HEK293 (cell line): ENCODE measurements at regions not wholly inside any gene's neighbourhood (a gene's known extent, or its start where the extent isn't known, plus 50 kb on each side); places are given as distances from the start of the nearest gene placed in this dataset.

ENCODE experiments used
- CTCF ChIA-PET: fragments of 350-600 bp; formaldehyde crosslinking; extraction: SDS; loops from one replicate; lab custom pipeline; 2021; ENCODE audit warnings: antibody characterized with exemption; lab: Yijun Ruan, JAX
- POLR2A ChIA-PET: fragments of 300-600 bp; formaldehyde crosslinking; extraction: SDS; loops from one replicate; lab custom pipeline; 2020; ENCODE audit warnings: antibody characterized with exemption, inconsistent platforms; lab: Yijun Ruan, JAX
- H3K27ac ChIP-seq: fragments of 200-500 bp; sonication (Bioruptor generic); 2 replicates; pipeline ENCODE4 v1.5.1; 2014; ENCODE audit warnings: low read depth, low read length, control low read depth, inconsistent platforms; ENCODE audit errors: extremely low read depth
- H3K36me3 ChIP-seq, 2 experiments: fragments of 200-500 bp in 1 of 2; sonication (Bioruptor generic) in 1 of 2; 1 replicate in 1 of 2; 2 replicates in 1 of 2; pipeline ENCODE4 v1.5.1; 2014 to 2017; ENCODE audit warnings: inconsistent platforms in 2 of 2, low read length in 2 of 2; ENCODE audit not compliant: control insufficient read depth in 2 of 2, insufficient read depth in 1 of 2
- H3K4me1 ChIP-seq: fragments of 200-500 bp; sonication (Bioruptor generic); 2 replicates; pipeline ENCODE4 v1.5.1; 2014; ENCODE audit warnings: mild to moderate bottlenecking, low read length, inconsistent platforms; ENCODE audit not compliant: control insufficient read depth, insufficient read depth
- H3K4me3 ChIP-seq: 2 replicates; pipeline ENCODE4 v1.5.1; 2011; ENCODE audit warnings: low read depth, mild to moderate bottlenecking, control low read depth, low read length, moderate library complexity
- H3K9me3 ChIP-seq: fragments of 200-500 bp; sonication (Bioruptor generic); 2 replicates; pipeline ENCODE4 v1.5.1; 2014; ENCODE audit warnings: low read depth, low read length, inconsistent platforms; ENCODE audit not compliant: control insufficient read depth, insufficient read depth
- GLIS1 ChIP-seq: fragments of 450-650 bp; formaldehyde crosslinking; IDR thresholded peaks from 2 replicates; pipeline ENCODE4 v1.5.1; 2016; ENCODE audit warnings: missing biosample characterization, missing genetic modification characterization
- SP3 ChIP-seq: fragments of 450-650 bp; formaldehyde crosslinking; IDR thresholded peaks from 2 replicates; pipeline ENCODE4 v1.5.1; 2016; ENCODE audit warnings: missing biosample characterization, missing genetic modification characterization
- ZBTB11 ChIP-seq: fragments of 450-650 bp; formaldehyde crosslinking; conservative IDR thresholded peaks from 2 replicates; pipeline ENCODE4 v1.5.1; 2016; ENCODE audit warnings: low read depth, missing biosample characterization, missing genetic modification characterization
- ZFP3 ChIP-seq: fragments of 450-650 bp; formaldehyde crosslinking; IDR thresholded peaks from 2 replicates; pipeline ENCODE4 v1.5.1; 2016; ENCODE audit warnings: low read depth, missing biosample characterization, missing genetic modification characterization
- ZNF169 ChIP-seq: fragments of 450-650 bp; formaldehyde crosslinking; IDR thresholded peaks from 2 replicates; pipeline ENCODE4 v1.5.1; 2016; ENCODE audit warnings: missing biosample characterization, missing genetic modification characterization
- ZNF175 ChIP-seq: fragments of 450-650 bp; formaldehyde crosslinking; IDR thresholded peaks from 2 replicates; pipeline ENCODE4 v1.5.1; 2016; ENCODE audit warnings: missing biosample characterization, missing genetic modification characterization
- ZNF280C ChIP-seq: fragments of 450-650 bp; formaldehyde crosslinking; IDR thresholded peaks from 2 replicates; pipeline ENCODE4 v1.5.1; 2016; ENCODE audit warnings: missing biosample characterization, missing genetic modification characterization
- ZNF302 ChIP-seq: fragments of 450-650 bp; formaldehyde crosslinking; IDR thresholded peaks from 2 replicates; pipeline ENCODE4 v1.5.1; 2016; ENCODE audit warnings: missing biosample characterization, missing genetic modification characterization, low read depth
- ZNF341 ChIP-seq: fragments of 450-650 bp; formaldehyde crosslinking; IDR thresholded peaks from 2 replicates; pipeline ENCODE4; 2016; ENCODE audit warnings: low read depth, missing biosample characterization, missing genetic modification characterization
- ZNF354C ChIP-seq: fragments of 450-650 bp; formaldehyde crosslinking; IDR thresholded peaks from 2 replicates; pipeline ENCODE4 v1.5.1; 2016; ENCODE audit warnings: missing biosample characterization, missing genetic modification characterization, low read depth, borderline replicate concordance
- ZNF391 ChIP-seq: fragments of 450-650 bp; formaldehyde crosslinking; IDR thresholded peaks from 2 replicates; pipeline ENCODE4 v1.5.1; 2016; ENCODE audit warnings: low read depth, missing biosample characterization, missing genetic modification characterization, borderline replicate concordance
- ZNF513 ChIP-seq: fragments of 450-650 bp; IDR thresholded peaks from 2 replicates; pipeline ENCODE4 v1.5.1; 2018; ENCODE audit warnings: missing biosample characterization, missing genetic modification characterization
- ZNF521 ChIP-seq: fragments of 450-650 bp; formaldehyde crosslinking; IDR thresholded peaks from 2 replicates; pipeline ENCODE4 v1.5.1; 2017; ENCODE audit warnings: missing biosample characterization, mild to moderate bottlenecking, missing genetic modification characterization
- ZNF624 ChIP-seq: fragments of 450-650 bp; formaldehyde crosslinking; IDR thresholded peaks from 2 replicates; pipeline ENCODE4 v1.5.1; 2017; ENCODE audit warnings: missing biosample characterization, missing genetic modification characterization
- ZNF670 ChIP-seq: fragments of 450-650 bp; formaldehyde crosslinking; IDR thresholded peaks from 2 replicates; pipeline ENCODE4 v1.5.1; 2016; ENCODE audit warnings: missing biosample characterization, missing genetic modification characterization, low read depth
- ZNF768 ChIP-seq: fragments of 450-650 bp; formaldehyde crosslinking; IDR thresholded peaks from 2 replicates; pipeline ENCODE4 v1.5.1; 2018; ENCODE audit warnings: missing biosample characterization, mild to moderate bottlenecking, missing genetic modification characterization
- ZNF830 ChIP-seq: fragments of 450-650 bp; IDR thresholded peaks from 2 replicates; pipeline ENCODE4 v1.5.0; 2018; ENCODE audit warnings: missing biosample characterization, missing genetic modification characterization, low read depth, mild to moderate bottlenecking, moderate library complexity
- ZNF843 ChIP-seq: fragments of 450-650 bp; formaldehyde crosslinking; IDR thresholded peaks from 2 replicates; pipeline ENCODE4 v1.5.1; 2016; ENCODE audit warnings: missing biosample characterization, missing genetic modification characterization

GRCh38 chr18:78480262-78481054 is 499.2 kb upstream of the SALL3 start:
- Histone ChIP-seq H3K9me3 (no peaks in the 10 kb centered on the region), H3K27ac (no peak overlapping the region), H3K4me1 (no peaks in the 10 kb centered on the region), H3K4me3 (no peak overlapping the region), H3K36me3 (no peaks in the 10 kb centered on the region)
- TF ChIP-seq ZNF175 (tag by site-specific recombination) (no peak), ZBTB11 (tag by site-specific recombination) (no peak), ZNF843 (tag by site-specific recombination) (no peak)
- CTCF ChIA-PET: interaction anchor here (0.7 kb wide), 1 partner anchor 324 kb away, joined by 3 read pairs; no protein-coding TSS in a partner anchor
- POLR2A ChIA-PET: no interaction called here

GRCh38 chr18:78482378-78482777 is 497.2 kb upstream of the SALL3 start:
- H3K9me3 ChIP-seq: no peaks in the 10 kb centered on the region
- H3K27ac ChIP-seq: no peak overlapping the region
- H3K4me3 ChIP-seq: no peak overlapping the region
- H3K36me3 ChIP-seq: no peaks in the 10 kb centered on the region
- no peak for TF ChIP-seq ZNF280C (tag by site-specific recombination)
- no peak for TF ChIP-seq ZNF670 (tag by site-specific recombination)
- TF ChIP-seq ZNF391 (tag by site-specific recombination): no peak
- TF ChIP-seq ZNF354C (tag by site-specific recombination): no peak
- no peak for TF ChIP-seq ZNF513 (tag by site-specific recombination)
- TF ChIP-seq ZNF830 (tag by site-specific recombination): no peak
- TF ChIP-seq SP3 (tag by site-specific recombination): no peak
- no peak for TF ChIP-seq ZNF521 (tag by site-specific recombination)
- TF ChIP-seq ZNF169 (tag by site-specific recombination): no peak
- TF ChIP-seq ZNF341: no peak
- ChIA-PET POLR2A (no interaction called here), CTCF (no interaction called here)
- H3K4me1 ChIP-seq: no peaks in the 10 kb centered on the region

- no peaks in the 10 kb centered on the region for H3K4me1 ChIP-seq
- H3K27ac ChIP-seq: no peak overlapping the region
- H3K36me3 ChIP-seq: no peaks in the 10 kb centered on the region
- H3K9me3 ChIP-seq: no peaks in the 10 kb centered on the region
- ChIA-PET CTCF (no interaction called here), POLR2A (interaction anchor here (0.6 kb wide), 1 partner anchor 603 kb away, joined by 3 read pairs; no protein-coding TSS in a partner anchor)
- no peak overlapping the region for H3K4me3 ChIP-seq
- TF ChIP-seq ZNF768: no peak
- TF ChIP-seq ZNF624 (tag by site-specific recombination): no peak
- TF ChIP-seq GLIS1 (tag by site-specific recombination): no peak
- TF ChIP-seq ZNF302 (tag by site-specific recombination): no peak
- no peak for TF ChIP-seq ZFP3 (tag by site-specific recombination)
Measured at GRCh38 chr18:78487649-78488048, 492.0 kb upstream of the SALL3 start.
